CD4-positive, alpha-beta memory T cell (primary cell): ENCODE measurements at regions not wholly inside any gene's neighbourhood (a gene's known extent, or its start where the extent isn't known, plus 50 kb on each side); places are given as distances from the start of the nearest gene placed in this dataset.

Source experiments
- CTCF ChIA-PET: fragments of 350-600 bp; sonication (Branson Sonifier 250); formaldehyde crosslinking; loops from one replicate; lab custom pipeline; 2021; ENCODE audit warnings: inconsistent platforms; ENCODE audit not compliant: partially characterized antibody; lab: Charles Lee
- POLR2A ChIA-PET: fragments of 350-600 bp; sonication (Branson Sonifier 250); formaldehyde crosslinking; loops from one replicate; lab custom pipeline; 2021; ENCODE audit not compliant: partially characterized antibody; lab: Charles Lee
- DNase-seq, 5 donors: peaks; one replicate each; pipeline versions ENCODE4 v3.0.0 to v3.0.0-alpha.2; 2020 to 2022; ENCODE audit warnings: mixed read lengths in 1 of 5
- H3K27ac ChIP-seq: one replicate; pipeline ENCODE4 v1.7.0; 2013; ENCODE audit warnings: low read depth, low read length
- H3K27me3 ChIP-seq: 2 replicates; pipeline ENCODE4 v1.7.0; 2013; ENCODE audit warnings: mild to moderate bottlenecking, low read length, moderate library complexity; ENCODE audit not compliant: insufficient read depth
- H3K36me3 ChIP-seq: 2 replicates; pipeline ENCODE4 v1.7.0; 2013; ENCODE audit warnings: mild to moderate bottlenecking, low read length, moderate library complexity; ENCODE audit not compliant: insufficient read depth
- H3K4me1 ChIP-seq: 2 replicates; pipeline ENCODE4 v1.7.0; 2013; ENCODE audit warnings: mild to moderate bottlenecking, low read length, moderate library complexity; ENCODE audit not compliant: insufficient read depth
- H3K4me3 ChIP-seq, 2 donors: one replicate each; pipeline ENCODE4 v1.7.0; 2013; ENCODE audit warnings: low read length in 2 of 2, mild to moderate bottlenecking in 1 of 2
- H3K9me3 ChIP-seq, 2 donors: one replicate each; pipeline ENCODE4 v1.7.0; 2013; ENCODE audit warnings: low read length in 2 of 2, control low read depth in 1 of 2; ENCODE audit not compliant: control insufficient read depth in 1 of 2
- H3K27ac Mint-ChIP-seq, 7 donors: one replicate each; pipeline ENCODE4 v1.8.0; 2020 to 2021; ENCODE audit warnings: mixed read lengths in 7 of 7, mild to moderate bottlenecking in 6 of 7, inconsistent platforms in 3 of 7, moderate library complexity in 3 of 7
- H3K27me3 Mint-ChIP-seq, 2 donors: one replicate each; pipeline ENCODE4 v1.8.0; 2020 to 2021; ENCODE audit warnings: mixed read lengths in 2 of 2
- H3K36me3 Mint-ChIP-seq, 2 donors: one replicate each; pipeline ENCODE4 v1.8.0; 2020 to 2021; ENCODE audit warnings: mixed read lengths in 2 of 2, inconsistent platforms in 1 of 2, mild to moderate bottlenecking in 1 of 2
- H3K4me1 Mint-ChIP-seq, 4 donors: one replicate each; pipeline ENCODE4 v1.8.0; 2020 to 2021; ENCODE audit warnings: mixed read lengths in 4 of 4, mild to moderate bottlenecking in 1 of 4
- H3K4me3 Mint-ChIP-seq, 8 donors: one replicate each; pipeline ENCODE4 v1.8.0; 2020 to 2021; ENCODE audit warnings: mixed read lengths in 8 of 8, mild to moderate bottlenecking in 7 of 8, moderate library complexity in 6 of 8, inconsistent platforms in 3 of 8
- H3K9me3 Mint-ChIP-seq, 8 donors: one replicate each; pipeline ENCODE4 v1.8.0; 2020 to 2021; ENCODE audit warnings: mixed read lengths in 8 of 8, mild to moderate bottlenecking in 5 of 8, inconsistent platforms in 3 of 8, moderate library complexity in 1 of 8
- intact Hi-C: fragments of 100-400 bp; cut with micrococcal nuclease; formaldehyde crosslinking; loops from one replicate; pipeline ENCODE4 v1.15.1; 2023

DNA sequence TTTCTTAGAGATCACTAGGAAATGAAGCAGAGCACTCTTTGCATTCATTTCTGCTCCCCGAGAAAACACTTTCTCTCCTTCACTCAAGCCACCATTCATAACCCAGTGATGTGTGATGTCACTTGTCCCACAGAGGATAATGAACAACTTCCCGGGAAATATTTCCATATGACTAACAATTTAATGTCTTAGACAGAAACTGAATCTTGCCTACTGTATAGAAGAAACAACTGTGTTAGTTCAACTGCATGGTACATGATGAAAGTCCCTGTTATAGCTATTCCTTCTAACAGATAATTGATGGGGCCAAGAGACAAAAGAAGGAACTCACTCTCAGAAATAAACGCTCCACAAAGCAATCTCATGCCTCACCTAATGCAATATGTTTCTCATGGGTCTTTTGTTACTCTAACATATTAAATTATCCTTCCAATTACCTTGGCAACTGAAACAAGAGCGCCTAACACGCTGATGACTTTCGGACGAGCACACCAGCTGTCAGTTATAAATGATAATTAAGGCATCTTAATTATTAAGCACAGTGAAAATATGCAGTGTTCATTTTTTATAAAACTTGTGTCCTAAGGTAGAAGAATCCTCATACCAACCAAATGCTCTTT is 113.7 kb upstream of the TLR3 start:
- Histone ChIP-seq H3K27me3 (no peaks in the 10 kb centered on the region), H3K36me3 (no peaks in the 10 kb centered on the region), H3K4me3 (no peak overlapping the region), H3K9me3 (no peaks in the 10 kb centered on the region), H3K27ac (no peak overlapping the region), H3K4me1 (no peaks in the 10 kb centered on the region)
- no peak overlapping the region for H3K4me3 Mint-ChIP-seq
- peaks cover 0 to 4% (median 0%) of the 10 kb centered on the region in 8 donors for H3K9me3 Mint-ChIP-seq
- no peaks in the 10 kb centered on the region for H3K4me1 Mint-ChIP-seq
- DNase-seq = no peak
- no peak overlapping the region for H3K27ac Mint-ChIP-seq
- no peaks in the 10 kb centered on the region for H3K36me3 Mint-ChIP-seq
- intact Hi-C loops = no loop called here
- H3K27me3 Mint-ChIP-seq = peaks cover 4 to 5% of the 10 kb centered on the region in 2 donors
- ChIA-PET CTCF (no interaction called here), POLR2A (no interaction called here)

DNA sequence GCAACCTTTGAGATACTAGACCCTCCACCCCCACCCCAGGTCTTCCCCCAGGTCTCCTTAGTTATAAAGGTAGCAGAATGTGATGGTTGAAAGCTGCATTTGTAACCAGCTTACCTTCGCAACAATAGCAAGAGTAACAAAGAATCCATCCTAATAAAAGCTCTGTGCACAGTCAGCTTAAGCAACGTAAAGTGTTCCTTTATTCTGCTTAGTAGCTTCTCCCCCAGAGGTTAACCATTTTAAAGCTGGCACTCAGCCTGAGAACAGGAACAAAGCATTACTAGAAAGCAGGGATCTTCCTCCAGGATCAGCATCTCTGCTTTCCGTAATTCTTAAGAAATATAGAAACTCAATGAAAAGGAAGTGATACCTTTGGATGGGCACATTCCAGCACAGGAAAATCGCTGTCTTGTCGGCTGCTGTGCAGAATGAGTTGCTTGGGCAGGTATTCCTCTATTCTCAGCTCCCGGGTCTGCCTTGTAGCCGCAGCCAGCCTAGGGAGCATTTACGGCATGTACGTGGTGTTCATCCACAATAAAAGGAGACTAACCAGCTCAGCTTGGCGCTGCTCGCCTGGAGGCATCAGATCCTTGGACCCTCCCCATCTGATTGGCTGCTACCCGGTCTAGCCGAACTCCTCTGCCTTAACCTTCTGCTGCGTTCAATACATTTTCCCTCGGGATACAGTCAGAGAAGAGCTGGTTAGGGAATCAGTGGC is 113.0 kb upstream of the TLR3 start:
- intact Hi-C loops = no loop called here
- POLR2A ChIA-PET = no interaction called here
- no peaks in the 10 kb centered on the region for H3K36me3 Mint-ChIP-seq

DNA sequence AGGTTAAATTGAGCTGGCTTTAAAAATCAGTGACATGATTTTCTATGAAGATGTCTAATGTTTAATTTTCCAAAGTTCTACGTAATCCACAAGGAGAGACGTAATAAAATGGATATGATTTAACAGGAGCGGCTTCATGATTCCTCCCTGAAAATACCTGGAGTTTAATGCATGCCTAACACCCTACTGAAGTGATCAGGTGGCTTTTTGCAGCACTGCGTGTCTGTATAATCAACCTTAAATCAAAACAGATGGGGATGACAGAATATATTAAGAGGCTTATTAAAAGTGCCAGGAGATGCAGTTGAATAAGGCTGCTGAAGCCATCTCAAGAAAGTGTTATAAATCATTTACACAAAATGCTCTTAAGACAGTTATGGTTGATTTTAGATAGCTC is 112.4 kb upstream of the TLR3 start:
- no peak for DNase-seq
- no peak overlapping the region for H3K27ac Mint-ChIP-seq

More for the DNA sequence above, 113.0 kb upstream of the TLR3 start:
- Mint-ChIP-seq H3K9me3 (peaks cover 0 to 4% (median 0%) of the 10 kb centered on the region in 8 donors), H3K27me3 (peaks cover 4 to 5% of the 10 kb centered on the region in 2 donors), H3K4me1 (no peaks in the 10 kb centered on the region), H3K27ac (no peak overlapping the region), H3K4me3 (no peak overlapping the region)
- Histone ChIP-seq H3K4me1 (no peaks in the 10 kb centered on the region), H3K9me3 (no peaks in the 10 kb centered on the region), H3K27ac (no peak overlapping the region), H3K27me3 (no peaks in the 10 kb centered on the region), H3K36me3 (no peaks in the 10 kb centered on the region), H3K4me3 (no peak overlapping the region)
- no peak for DNase-seq
- CTCF ChIA-PET = no interaction called here

DNA sequence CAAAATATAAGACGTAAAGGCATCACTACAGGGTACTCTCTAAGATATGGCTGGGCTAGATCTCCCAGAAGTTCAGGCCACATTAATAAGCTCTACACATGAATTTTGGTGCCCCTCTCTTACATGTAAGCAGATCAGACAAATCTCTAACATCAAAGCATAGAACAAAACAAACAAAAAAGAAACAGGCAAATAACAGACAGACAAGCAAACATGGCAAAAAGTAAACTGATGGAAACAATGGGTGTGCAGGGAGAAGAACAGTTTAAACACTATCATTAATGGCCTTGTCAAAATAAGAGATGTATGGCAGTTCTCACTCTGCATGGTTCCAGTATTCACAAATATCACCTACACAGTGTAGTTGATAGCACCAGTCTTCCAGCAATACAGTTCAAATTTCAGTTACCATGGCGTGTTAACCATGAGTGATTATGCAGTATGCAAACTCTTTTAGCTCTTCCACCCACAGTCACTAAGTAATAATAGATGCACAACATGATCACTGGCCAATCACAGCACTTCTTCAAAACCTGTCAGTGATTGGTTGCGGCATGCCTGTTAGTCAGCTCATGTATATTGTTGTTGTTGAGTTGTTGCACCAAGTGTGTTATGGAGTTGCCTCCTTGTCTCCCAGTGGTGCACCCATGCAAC is 110.7 kb upstream of the TLR3 start:
- H3K4me3 Mint-ChIP-seq = no peak overlapping the region
- no peak overlapping the region for H3K27ac ChIP-seq
- no peak overlapping the region for H3K27ac Mint-ChIP-seq
- no peaks in the 10 kb centered on the region for H3K9me3 ChIP-seq
- H3K27me3 ChIP-seq = no peaks in the 10 kb centered on the region
- H3K4me1 Mint-ChIP-seq = no peaks in the 10 kb centered on the region
- intact Hi-C loops = no loop called here
- ChIA-PET CTCF (no interaction called here), POLR2A (no interaction called here)
- H3K36me3 ChIP-seq = no peaks in the 10 kb centered on the region
- H3K27me3 Mint-ChIP-seq = peaks cover 4 to 7% of the 10 kb centered on the region in 2 donors
- no peaks in the 10 kb centered on the region for H3K4me1 ChIP-seq
- no peaks in the 10 kb centered on the region for H3K36me3 Mint-ChIP-seq
- no peak overlapping the region for H3K4me3 ChIP-seq
- no peak for DNase-seq
- H3K9me3 Mint-ChIP-seq = peaks cover 0 to 4% (median 0%) of the 10 kb centered on the region in 8 donors

More for the DNA sequence above, 112.4 kb upstream of the TLR3 start:
- H3K27me3 Mint-ChIP-seq = peaks cover 4 to 5% of the 10 kb centered on the region in 2 donors
- no peaks in the 10 kb centered on the region for H3K36me3 Mint-ChIP-seq
- H3K4me3 Mint-ChIP-seq = no peak overlapping the region
- ChIA-PET CTCF (no interaction called here), POLR2A (no interaction called here)
- H3K4me3 ChIP-seq = no peak overlapping the region
- H3K9me3 ChIP-seq = no peaks in the 10 kb centered on the region
- no peaks in the 10 kb centered on the region for H3K4me1 Mint-ChIP-seq
- intact Hi-C loops = no loop called here
- no peaks in the 10 kb centered on the region for H3K36me3 ChIP-seq
- no peak overlapping the region for H3K27ac ChIP-seq
- H3K4me1 ChIP-seq = no peaks in the 10 kb centered on the region
- H3K9me3 Mint-ChIP-seq = peaks cover 0 to 4% (median 0%) of the 10 kb centered on the region in 8 donors
- no peaks in the 10 kb centered on the region for H3K27me3 ChIP-seq

DNA sequence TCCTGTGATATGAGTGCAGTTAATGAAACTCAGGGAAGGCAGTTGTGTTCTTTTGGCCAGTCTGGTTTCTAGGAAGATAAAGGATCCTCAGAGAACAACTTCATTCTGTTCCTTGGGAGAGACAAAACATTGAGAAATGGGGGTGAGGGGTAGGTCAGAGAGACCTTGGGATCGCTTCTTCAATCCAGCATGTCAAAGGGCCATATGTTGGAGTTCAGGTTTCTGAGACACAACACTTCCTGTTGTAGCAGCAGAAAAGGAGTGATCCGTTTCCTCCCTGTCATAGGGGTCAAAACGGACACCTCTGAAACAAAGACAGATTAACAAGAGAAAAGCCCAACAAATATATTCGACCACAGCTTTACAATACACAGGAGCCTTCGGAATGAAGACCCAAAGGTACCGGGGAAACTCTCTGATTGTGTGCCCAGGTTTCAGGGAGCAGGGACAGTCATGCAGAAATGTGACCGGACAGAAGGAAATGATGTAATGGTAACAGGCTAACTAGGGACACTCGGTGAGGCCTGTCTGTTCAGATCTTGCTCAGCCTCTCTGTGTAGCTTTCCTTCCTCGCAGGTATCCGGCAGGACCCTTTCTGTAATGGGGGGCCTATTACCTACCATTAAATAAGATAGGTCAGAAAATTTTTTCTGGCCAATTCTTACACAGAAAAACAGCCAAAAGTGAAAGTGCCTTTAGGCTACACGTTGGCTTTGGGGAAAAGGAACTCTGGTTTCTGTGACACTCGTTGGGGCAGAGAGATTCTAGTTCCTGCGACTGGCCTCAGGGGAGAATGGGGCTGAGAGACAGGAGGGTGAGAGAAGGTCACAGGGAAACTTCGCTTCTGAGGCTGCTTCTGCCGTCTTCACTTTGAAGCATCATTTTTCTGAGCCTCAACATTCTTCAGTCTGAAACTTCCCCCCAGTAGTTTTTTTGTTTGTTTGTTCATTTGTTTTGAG is 103.3 kb upstream of the TLR3 start:
- DNase-seq = no peak
- CTCF ChIA-PET = no interaction called here
- H3K27me3 Mint-ChIP-seq = peaks cover 4% of the 10 kb centered on the region in 2 donors
- H3K9me3 Mint-ChIP-seq = peaks cover 0 to 2% (median 0%) of the 10 kb centered on the region in 8 donors
- H3K4me3 Mint-ChIP-seq = no peak overlapping the region
- POLR2A ChIA-PET = no interaction called here
- no peak overlapping the region for H3K27ac ChIP-seq
- H3K27ac Mint-ChIP-seq = no peak overlapping the region
- H3K4me1 ChIP-seq = no peaks in the 10 kb centered on the region
- no peaks in the 10 kb centered on the region for H3K36me3 ChIP-seq
- H3K4me1 Mint-ChIP-seq = no peaks in the 10 kb centered on the region
- H3K4me3 ChIP-seq = no peak overlapping the region
- H3K27me3 ChIP-seq = no peaks in the 10 kb centered on the region
- H3K36me3 Mint-ChIP-seq = no peaks in the 10 kb centered on the region
- H3K9me3 ChIP-seq = no peaks in the 10 kb centered on the region
- intact Hi-C loops = no loop called here

DNA sequence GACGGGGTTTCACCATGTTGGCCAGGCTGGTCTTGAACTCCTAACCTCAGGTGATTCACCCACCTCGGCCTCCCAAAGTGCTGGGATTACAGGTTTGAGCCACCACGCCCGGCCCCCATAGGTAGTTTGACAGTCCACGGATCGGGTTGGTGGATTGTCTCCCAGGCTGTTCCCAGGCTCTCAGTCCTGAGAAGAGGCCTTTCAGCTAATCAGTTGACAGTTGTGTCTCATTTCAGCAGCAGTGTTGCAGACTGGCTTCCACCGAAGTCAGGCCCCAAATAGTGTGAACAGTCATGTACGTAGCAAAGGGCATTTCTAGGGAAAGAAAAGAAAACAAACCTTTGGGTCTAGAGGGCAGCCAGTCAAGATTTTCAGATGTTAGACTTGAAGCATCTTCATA is 102.4 kb upstream of the TLR3 start:
- Mint-ChIP-seq H3K27ac (no peak overlapping the region), H3K36me3 (no peaks in the 10 kb centered on the region), H3K4me3 (no peak overlapping the region), H3K4me1 (no peaks in the 10 kb centered on the region), H3K9me3 (peaks cover 0 to 2% (median 0%) of the 10 kb centered on the region in 8 donors), H3K27me3 (peaks cover 4% of the 10 kb centered on the region in 2 donors)
- Histone ChIP-seq H3K36me3 (no peaks in the 10 kb centered on the region), H3K4me3 (no peak overlapping the region), H3K9me3 (no peaks in the 10 kb centered on the region), H3K27ac (no peak overlapping the region), H3K4me1 (no peaks in the 10 kb centered on the region), H3K27me3 (no peaks in the 10 kb centered on the region)
- ChIA-PET CTCF (no interaction called here), POLR2A (no interaction called here)
- intact Hi-C loops = no loop called here
- DNase-seq = no peak
